ENCODE measurements at regions not wholly inside any gene's neighbourhood (a gene's known extent, or its start where the extent isn't known, plus 50 kb on each side); places are given as distances from the start of the nearest gene placed in this dataset.

DNA sequence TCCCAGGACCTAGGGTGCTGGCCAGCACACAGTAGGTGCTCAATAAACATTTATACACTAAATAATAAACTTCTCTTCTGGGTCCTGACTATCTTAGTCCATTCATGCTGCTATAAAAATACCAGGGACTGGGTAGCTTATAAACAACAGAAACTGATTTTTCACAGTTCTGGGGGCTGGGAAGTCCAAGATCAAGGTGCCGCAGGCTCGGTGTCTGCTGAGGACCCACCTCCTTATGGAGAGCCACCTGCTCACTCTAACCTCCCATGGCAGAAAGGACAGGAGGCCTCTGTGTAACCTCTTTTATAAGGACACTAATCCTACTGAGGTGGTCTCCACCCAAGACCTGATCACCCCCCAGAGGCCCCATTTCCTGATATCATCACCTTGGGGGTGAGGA, 114.4 kb upstream of the IQSEC1 start:
- no peak for ATAC-seq
- TF ChIP-seq KDM1A (IDR thresholded peaks at IDR 0.05; ENCODE audit: borderline replicate concordance) (no peak), IKZF2 (IDR thresholded peaks at IDR 0.05) (no peak), EED (IDR thresholded peaks at IDR 0.05; ENCODE audit: low read depth) (no peak), CBX3 (IDR thresholded peaks at IDR 0.05; ENCODE audit: borderline replicate concordance, low read depth) (no peak), KAT2A (conservative IDR thresholded peaks at IDR 0.05; ENCODE audit: control insufficient read depth, low read depth, low read length) (no peak), RB1 (IDR thresholded peaks at IDR 0.05; ENCODE audit: borderline replicate concordance) (no peak), JUND (IDR thresholded peaks at IDR 0.05; ENCODE audit: low read depth, low read length) (no peak), ZNF274 (IDR thresholded peaks at IDR 0.05; ENCODE audit: insufficient read depth, insufficient read length) (no peak), HDAC6 (IDR thresholded peaks at IDR 0.05; ENCODE audit: unreplicated experiment) (no peak), RUNX3 (IDR thresholded peaks at IDR 0.05; ENCODE audit: low read length) (no peak), CHD1 (IDR thresholded peaks at IDR 0.05; ENCODE audit: low read depth, low read length) (no peak), ESRRA (IDR thresholded peaks at IDR 0.05; ENCODE audit: low read length) (no peak), TAF1 (IDR thresholded peaks at IDR 0.05; ENCODE audit: borderline replicate concordance, low read depth, low read length) (no peak), PML (IDR thresholded peaks at IDR 0.05; ENCODE audit: low read length) (no peak), PAX8 (IDR thresholded peaks at IDR 0.05) (no peak), SP1 (IDR thresholded peaks at IDR 0.05; ENCODE audit: low read depth, low read length) (no peak), WRNIP1 (IDR thresholded peaks at IDR 0.05; ENCODE audit: borderline replicate concordance, low read depth, low read length) (no peak), CHD4 (IDR thresholded peaks at IDR 0.05) (no peak)
- TF ChIP-seq, protein P1, sequence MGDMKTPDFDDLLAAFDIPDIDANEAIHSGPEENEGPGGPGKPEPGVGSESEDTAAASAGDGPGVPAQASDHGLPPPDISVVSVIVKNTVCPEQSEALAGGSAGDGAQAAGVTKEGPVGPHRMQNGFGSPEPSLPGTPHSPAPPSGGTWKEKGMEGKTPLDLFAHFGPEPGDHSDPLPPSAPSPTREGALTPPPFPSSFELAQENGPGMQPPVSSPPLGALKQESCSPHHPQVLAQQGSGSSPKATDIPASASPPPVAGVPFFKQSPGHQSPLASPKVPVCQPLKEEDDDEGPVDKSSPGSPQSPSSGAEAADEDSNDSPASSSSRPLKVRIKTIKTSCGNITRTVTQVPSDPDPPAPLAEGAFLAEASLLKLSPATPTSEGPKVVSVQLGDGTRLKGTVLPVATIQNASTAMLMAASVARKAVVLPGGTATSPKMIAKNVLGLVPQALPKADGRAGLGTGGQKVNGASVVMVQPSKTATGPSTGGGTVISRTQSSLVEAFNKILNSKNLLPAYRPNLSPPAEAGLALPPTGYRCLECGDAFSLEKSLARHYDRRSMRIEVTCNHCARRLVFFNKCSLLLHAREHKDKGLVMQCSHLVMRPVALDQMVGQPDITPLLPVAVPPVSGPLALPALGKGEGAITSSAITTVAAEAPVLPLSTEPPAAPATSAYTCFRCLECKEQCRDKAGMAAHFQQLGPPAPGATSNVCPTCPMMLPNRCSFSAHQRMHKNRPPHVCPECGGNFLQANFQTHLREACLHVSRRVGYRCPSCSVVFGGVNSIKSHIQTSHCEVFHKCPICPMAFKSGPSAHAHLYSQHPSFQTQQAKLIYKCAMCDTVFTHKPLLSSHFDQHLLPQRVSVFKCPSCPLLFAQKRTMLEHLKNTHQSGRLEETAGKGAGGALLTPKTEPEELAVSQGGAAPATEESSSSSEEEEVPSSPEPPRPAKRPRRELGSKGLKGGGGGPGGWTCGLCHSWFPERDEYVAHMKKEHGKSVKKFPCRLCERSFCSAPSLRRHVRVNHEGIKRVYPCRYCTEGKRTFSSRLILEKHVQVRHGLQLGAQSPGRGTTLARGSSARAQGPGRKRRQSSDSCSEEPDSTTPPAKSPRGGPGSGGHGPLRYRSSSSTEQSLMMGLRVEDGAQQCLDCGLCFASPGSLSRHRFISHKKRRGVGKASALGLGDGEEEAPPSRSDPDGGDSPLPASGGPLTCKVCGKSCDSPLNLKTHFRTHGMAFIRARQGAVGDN (IDR thresholded peaks at IDR 0.05), result no peak
- no peak overlapping the region for H3K4me3 ChIP-seq
- H3K27me3 ChIP-seq (replicated peaks in 1 of 2; ENCODE audit: control insufficient read depth in 2 of 2, insufficient read depth in 2 of 2, low read length in 1 of 2), result peaks cover 0 to 2% of the 10 kb centered on the region in 2 experiments; a peak in 2 of 4 replicates
- ChIA-PET SMC1A (ENCODE audit: uncharacterized antibody, unreplicated experiment) (interaction anchor here (1.0 kb wide), 1 partner anchor 14 kb away, joined by 3 read pairs; no protein-coding TSS in a partner anchor), POLR2A (no interaction called here), RAD21 (ENCODE audit: unreplicated experiment) (no interaction called here), CTCF (no interaction called here)
- FAIRE-seq, result no peak
- H3K79me2 ChIP-seq (ENCODE audit: control insufficient read depth, insufficient read depth, low read length), result no peaks in the 10 kb centered on the region
- DNase-seq (ENCODE audit: low read depth, low spot score), result no peak
- H3K4me2 ChIP-seq (ENCODE audit: control insufficient read depth, insufficient read depth), result no peak overlapping the region
- no peak overlapping the region for H2AFZ ChIP-seq (ENCODE audit: control insufficient read depth, low read depth, low read length)
- intact Hi-C loops (cut with micrococcal nuclease; ENCODE audit: unreplicated experiment) (no loop called here), in situ Hi-C loops (cut with MboI) (no loop called here)
- H3K9me3 ChIP-seq (replicated peaks; ENCODE audit: control insufficient read depth, insufficient read depth, low read length), result no peaks in the 10 kb centered on the region
- no peak overlapping the region for H3K27ac ChIP-seq (ENCODE audit: control insufficient read depth, insufficient read depth)
- no peaks in the 10 kb centered on the region for H3K36me3 ChIP-seq (ENCODE audit: control insufficient read depth in 2 of 2, insufficient read depth in 2 of 2, low read length in 1 of 2)
- H4K20me1 ChIP-seq (ENCODE audit: control insufficient read depth, insufficient read depth), result no peaks in the 10 kb centered on the region
- 90% methylated on average over 2 of the region's 2 CpGs for WGBS (ENCODE audit: insufficient coverage, insufficient replicate concordance, low lambda C conversion rate, missing lambda C conversion rate)
- BruUV-seq (replicated peaks), result no TSS peak
- H3K9ac ChIP-seq (ENCODE audit: control insufficient read depth, insufficient read depth, low read length), result no peak overlapping the region
- no peaks in the 10 kb centered on the region for H3K4me1 ChIP-seq (ENCODE audit: control insufficient read depth, insufficient read depth, low read length)
